Activated naive CD8-positive, alpha-beta T cell treated with anti-CD3 and anti-CD28 coated beads for 36 hours (primary cell): ENCODE measurements at regions not wholly inside any gene's neighbourhood (a gene's known extent, or its start where the extent isn't known, plus 50 kb on each side); places are given as distances from the start of the nearest gene placed in this dataset.

Experiments
- DNase-seq: peaks from one replicate; pipeline ENCODE4 v3.0.0; 2021
- H3K27ac Mint-ChIP-seq: one replicate; pipeline ENCODE4 v1.8.0; 2022; ENCODE audit warnings: mild to moderate bottlenecking, moderate library complexity, mixed read lengths
- H3K27me3 Mint-ChIP-seq: one replicate; pipeline ENCODE4 v1.8.0; 2022; ENCODE audit warnings: mild to moderate bottlenecking, mixed read lengths
- H3K36me3 Mint-ChIP-seq: one replicate; pipeline ENCODE4 v1.8.0; 2021; ENCODE audit warnings: mild to moderate bottlenecking, mixed read lengths
- H3K4me1 Mint-ChIP-seq: one replicate; pipeline ENCODE4 v1.8.0; 2021; ENCODE audit warnings: mixed read lengths
- H3K4me3 Mint-ChIP-seq: one replicate; pipeline ENCODE4 v1.8.0; 2022; ENCODE audit warnings: mild to moderate bottlenecking, moderate library complexity, mixed read lengths
- H3K9me3 Mint-ChIP-seq: one replicate; pipeline ENCODE4 v1.8.0; 2022; ENCODE audit warnings: mixed read lengths

- Mint-ChIP-seq H3K36me3 (no peaks in the 10 kb centered on the region), H3K9me3 (no peaks in the 10 kb centered on the region), H3K4me3 (no peak overlapping the region), H3K4me1 (no peaks in the 10 kb centered on the region), H3K27me3 (peaks cover 7% of the 10 kb centered on the region), H3K27ac (no peak overlapping the region)
- DNase-seq, result no peak
These were observed 56.3 kb downstream of the SLC24A2 start for GRCh38 chr9:19732441-19732951.

- no peak overlapping the region for H3K27ac Mint-ChIP-seq
- peaks cover 7% of the 10 kb centered on the region for H3K27me3 Mint-ChIP-seq
- no peaks in the 10 kb centered on the region for H3K36me3 Mint-ChIP-seq
- DNase-seq, result no peak
- no peaks in the 10 kb centered on the region for H3K4me1 Mint-ChIP-seq
- no peaks in the 10 kb centered on the region for H3K9me3 Mint-ChIP-seq
- no peak overlapping the region for H3K4me3 Mint-ChIP-seq
These were observed 60.7 kb downstream of the SLC24A2 start for GRCh38 chr9:19728101-19728500.

- Mint-ChIP-seq H3K36me3 (no peaks in the 10 kb centered on the region), H3K9me3 (no peaks in the 10 kb centered on the region), H3K27me3 (peaks cover 9% of the 10 kb centered on the region), H3K4me1 (no peaks in the 10 kb centered on the region), H3K4me3 (no peak overlapping the region), H3K27ac (no peak overlapping the region)
- DNase-seq, result no peak
These were observed 62.9 kb downstream of the SLC24A2 start for GRCh38 chr9:19725970-19726369.

- H3K27me3 Mint-ChIP-seq, result peaks cover 9% of the 10 kb centered on the region
- no peaks in the 10 kb centered on the region for H3K9me3 Mint-ChIP-seq
- H3K4me1 Mint-ChIP-seq, result no peaks in the 10 kb centered on the region
- H3K4me3 Mint-ChIP-seq, result no peak overlapping the region
- no peak for DNase-seq
- no peaks in the 10 kb centered on the region for H3K36me3 Mint-ChIP-seq
- H3K27ac Mint-ChIP-seq, result no peak overlapping the region
These were observed 68.5 kb downstream of the SLC24A2 start for GRCh38 chr9:19720377-19720776.

- peaks cover 17% of the 10 kb centered on the region for H3K27me3 Mint-ChIP-seq
- no peaks in the 10 kb centered on the region for H3K4me1 Mint-ChIP-seq
- no peak for DNase-seq
- H3K36me3 Mint-ChIP-seq, result no peaks in the 10 kb centered on the region
- no peak overlapping the region for H3K27ac Mint-ChIP-seq
- no peak overlapping the region for H3K4me3 Mint-ChIP-seq
- H3K9me3 Mint-ChIP-seq, result no peaks in the 10 kb centered on the region
These were observed 85.1 kb downstream of the SLC24A2 start for GRCh38 chr9:19703702-19704101.

- H3K27ac Mint-ChIP-seq, result no peak overlapping the region
- no peaks in the 10 kb centered on the region for H3K4me1 Mint-ChIP-seq
These were observed 86.8 kb downstream of the SLC24A2 start for GRCh38 chr9:19701991-19702390.

GRCh38 chr9:19701274-19701673 lies 87.6 kb downstream of the SLC24A2 start:
- H3K36me3 Mint-ChIP-seq, result no peaks in the 10 kb centered on the region
- no peak overlapping the region for H3K4me3 Mint-ChIP-seq
- no peaks in the 10 kb centered on the region for H3K4me1 Mint-ChIP-seq
- H3K27me3 Mint-ChIP-seq, result peaks cover 17% of the 10 kb centered on the region
- H3K9me3 Mint-ChIP-seq, result no peaks in the 10 kb centered on the region
- no peak for DNase-seq
- no peak overlapping the region for H3K27ac Mint-ChIP-seq

More at GRCh38 chr9:19701991-19702390, 86.8 kb downstream of the SLC24A2 start:
- no peaks in the 10 kb centered on the region for H3K36me3 Mint-ChIP-seq
- H3K4me3 Mint-ChIP-seq, result no peak overlapping the region
- no peaks in the 10 kb centered on the region for H3K9me3 Mint-ChIP-seq
- DNase-seq, result no peak
- H3K27me3 Mint-ChIP-seq, result peaks cover 17% of the 10 kb centered on the region

GRCh38 chr9:19700699-19701098 lies 88.1 kb downstream of the SLC24A2 start:
- no peak for DNase-seq
- Mint-ChIP-seq H3K27me3 (peaks cover 17% of the 10 kb centered on the region), H3K36me3 (no peaks in the 10 kb centered on the region), H3K4me3 (no peak overlapping the region), H3K27ac (no peak overlapping the region), H3K9me3 (no peaks in the 10 kb centered on the region), H3K4me1 (no peaks in the 10 kb centered on the region)

- no peaks in the 10 kb centered on the region for H3K4me1 Mint-ChIP-seq
- H3K9me3 Mint-ChIP-seq, result no peaks in the 10 kb centered on the region
- peaks cover 15% of the 10 kb centered on the region for H3K27me3 Mint-ChIP-seq
- H3K36me3 Mint-ChIP-seq, result no peaks in the 10 kb centered on the region
- no peak overlapping the region for H3K4me3 Mint-ChIP-seq
- H3K27ac Mint-ChIP-seq, result no peak overlapping the region
- no peak for DNase-seq
These were observed 89.1 kb downstream of the SLC24A2 start for GRCh38 chr9:19699756-19700155.

GRCh38 chr9:19698960-19699359 lies 89.9 kb downstream of the SLC24A2 start:
- Mint-ChIP-seq H3K36me3 (no peaks in the 10 kb centered on the region), H3K9me3 (no peaks in the 10 kb centered on the region), H3K27ac (no peak overlapping the region), H3K4me3 (no peak overlapping the region), H3K27me3 (peaks cover 15% of the 10 kb centered on the region), H3K4me1 (no peaks in the 10 kb centered on the region)
- DNase-seq, result no peak

GRCh38 chr9:19694601-19695000 lies 94.2 kb downstream of the SLC24A2 start:
- Mint-ChIP-seq H3K4me1 (no peaks in the 10 kb centered on the region), H3K27me3 (peaks cover 7% of the 10 kb centered on the region), H3K27ac (no peak overlapping the region), H3K4me3 (no peak overlapping the region), H3K9me3 (no peaks in the 10 kb centered on the region), H3K36me3 (no peaks in the 10 kb centered on the region)
- DNase-seq, result no peak

GRCh38 chr9:19690128-19690527 lies 98.7 kb downstream of the SLC24A2 start:
- Mint-ChIP-seq H3K4me1 (no peaks in the 10 kb centered on the region), H3K9me3 (peaks cover 14% of the 10 kb centered on the region), H3K36me3 (no peaks in the 10 kb centered on the region), H3K27ac (no peak overlapping the region), H3K4me3 (no peak overlapping the region), H3K27me3 (peaks cover 11% of the 10 kb centered on the region)
- no peak for DNase-seq

- Mint-ChIP-seq H3K4me1 (no peaks in the 10 kb centered on the region), H3K4me3 (no peak overlapping the region), H3K36me3 (no peaks in the 10 kb centered on the region), H3K9me3 (peaks cover 14% of the 10 kb centered on the region), H3K27ac (no peak overlapping the region), H3K27me3 (peaks cover 5% of the 10 kb centered on the region)
- no peak for DNase-seq
These were observed 99.3 kb downstream of the SLC24A2 start for GRCh38 chr9:19689328-19690101.

GRCh38 chr9:19683715-19684114 lies 105.1 kb downstream of the SLC24A2 start:
- H3K9me3 Mint-ChIP-seq, result peaks cover 14% of the 10 kb centered on the region
- H3K27ac Mint-ChIP-seq, result no peak overlapping the region
- H3K4me1 Mint-ChIP-seq, result no peaks in the 10 kb centered on the region
- H3K4me3 Mint-ChIP-seq, result no peak overlapping the region
- no peak for DNase-seq
- no peaks in the 10 kb centered on the region for H3K36me3 Mint-ChIP-seq
- peaks cover 21% of the 10 kb centered on the region for H3K27me3 Mint-ChIP-seq

GRCh38 chr9:19682397-19682796 lies 106.4 kb downstream of the SLC24A2 start:
- H3K4me1 Mint-ChIP-seq, result no peaks in the 10 kb centered on the region
- no peak for DNase-seq
- H3K27ac Mint-ChIP-seq, result no peak overlapping the region
- H3K36me3 Mint-ChIP-seq, result no peaks in the 10 kb centered on the region
- peaks cover 14% of the 10 kb centered on the region for H3K9me3 Mint-ChIP-seq
- H3K4me3 Mint-ChIP-seq, result no peak overlapping the region
- peaks cover 21% of the 10 kb centered on the region for H3K27me3 Mint-ChIP-seq

GRCh38 chr9:19681846-19682245 lies 107.0 kb downstream of the SLC24A2 start:
- Mint-ChIP-seq H3K27me3 (peaks cover 25% of the 10 kb centered on the region), H3K4me1 (no peaks in the 10 kb centered on the region), H3K36me3 (no peaks in the 10 kb centered on the region), H3K4me3 (no peak overlapping the region), H3K27ac (no peak overlapping the region), H3K9me3 (peaks cover 14% of the 10 kb centered on the region)
- DNase-seq, result no peak
